Left renal pelvis (tissue), 4 donors: ENCODE measurements at regions not wholly inside any gene's neighbourhood (a gene's known extent, or its start where the extent isn't known, plus 50 kb on each side); places are given as distances from the start of the nearest gene placed in this dataset.

ENCODE experiments used
- DNase-seq, 4 donors: peaks; one replicate each; pipeline ENCODE4 v3.0.0-alpha.2; 2013; ENCODE audit warnings: low read depth in 4 of 4, low spot score in 3 of 4

DNA sequence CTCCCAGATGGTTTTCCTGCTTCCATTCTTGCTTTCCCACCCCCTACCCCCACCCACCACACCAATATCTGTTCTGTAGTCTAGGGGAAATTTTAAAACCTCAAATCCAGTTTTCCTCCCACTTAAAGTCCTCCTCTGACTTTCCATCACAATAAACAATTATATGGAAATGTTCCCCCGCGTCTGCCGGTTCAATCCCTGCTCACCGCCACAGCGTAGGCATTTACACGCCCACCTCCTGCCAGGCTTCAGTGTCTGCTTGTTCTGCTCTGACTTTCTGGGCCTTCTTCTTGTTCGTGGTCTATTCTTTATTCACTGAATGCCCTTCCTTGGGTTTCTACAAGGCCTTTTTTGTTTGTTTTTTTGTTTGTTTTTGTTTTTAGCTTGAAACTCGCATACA lies 633.0 kb upstream of the MKI67 start:
- DNase-seq = no peak

DNA sequence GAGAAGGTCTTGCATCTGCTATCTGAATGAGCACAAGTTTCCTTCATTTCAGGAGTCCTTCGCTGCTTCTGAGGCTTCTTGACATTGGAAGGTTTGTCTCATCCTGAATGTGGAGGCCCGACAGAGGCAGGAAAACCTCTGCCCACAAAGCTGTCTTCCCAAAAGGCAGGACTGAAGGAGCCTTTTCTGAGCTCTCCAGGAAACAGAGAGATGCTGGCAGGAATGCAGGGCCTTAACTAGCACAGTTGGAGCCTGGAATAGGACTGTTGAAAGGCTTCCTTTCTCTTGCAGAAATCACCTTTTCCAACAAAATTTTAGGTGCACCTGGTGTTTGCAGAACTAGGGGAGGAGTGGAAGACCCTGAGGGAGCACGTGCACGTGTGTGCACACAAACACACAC lies 637.4 kb upstream of the MKI67 start:
- no peak for DNase-seq

DNA sequence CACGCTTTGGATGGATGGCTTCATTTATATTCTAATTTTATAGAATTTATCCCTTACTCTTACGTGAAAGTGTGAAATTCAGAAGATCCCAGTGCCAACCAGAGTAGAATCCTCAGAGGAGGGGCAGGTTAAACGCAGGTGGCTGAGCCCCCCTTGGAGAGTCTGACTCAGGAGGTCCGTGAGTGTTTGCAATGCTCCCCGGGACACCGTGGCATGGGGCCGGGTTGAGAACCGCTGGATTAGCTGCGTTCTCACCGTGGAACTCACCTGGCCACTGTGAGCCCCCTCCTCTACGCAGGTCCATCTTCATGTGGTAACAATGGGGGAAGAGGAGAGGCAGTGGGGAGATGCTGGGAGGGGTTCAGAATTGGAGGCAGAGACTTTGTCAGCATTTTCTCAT lies 638.0 kb upstream of the MKI67 start:
- no peak for DNase-seq

DNA sequence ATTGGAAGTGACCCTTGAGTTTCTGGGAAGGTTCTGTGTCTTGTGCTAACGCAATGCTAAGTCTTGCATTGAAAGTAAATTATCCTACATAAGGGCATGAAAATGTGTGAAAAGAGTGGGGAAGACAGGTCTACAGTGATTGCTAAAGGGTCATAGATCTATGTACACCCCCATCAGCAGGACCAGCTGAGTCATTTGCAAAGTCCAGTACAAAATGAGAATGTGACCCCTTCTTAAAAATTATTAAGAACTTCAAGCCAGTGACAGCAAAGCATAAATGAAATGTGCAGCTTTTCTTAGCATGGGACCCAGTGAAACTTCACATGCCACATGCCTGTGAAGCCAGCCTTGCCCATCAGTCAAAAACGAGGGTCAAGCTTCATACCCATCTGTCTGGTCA lies 640.7 kb upstream of the MKI67 start:
- DNase-seq = no peak

DNA sequence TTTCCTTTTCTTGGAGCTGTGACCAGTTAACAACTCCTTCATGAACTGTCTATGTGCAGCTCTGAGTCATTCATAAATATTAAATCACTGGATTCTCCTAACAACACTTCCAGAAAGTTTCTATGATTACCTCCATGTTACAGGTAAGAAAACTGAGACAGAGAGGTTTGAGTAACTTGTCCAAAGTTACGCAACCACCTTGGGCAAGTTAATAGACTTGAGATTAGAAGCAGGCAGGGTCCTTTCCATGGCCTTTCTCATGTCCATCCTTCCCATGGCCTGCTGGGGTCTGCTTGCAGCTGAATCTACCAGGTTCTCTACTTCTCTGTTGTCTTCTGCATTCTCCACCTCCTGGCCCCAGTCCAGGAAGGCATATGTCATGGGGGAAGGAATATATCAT lies 648.8 kb upstream of the MKI67 start:
- no peak for DNase-seq

DNA sequence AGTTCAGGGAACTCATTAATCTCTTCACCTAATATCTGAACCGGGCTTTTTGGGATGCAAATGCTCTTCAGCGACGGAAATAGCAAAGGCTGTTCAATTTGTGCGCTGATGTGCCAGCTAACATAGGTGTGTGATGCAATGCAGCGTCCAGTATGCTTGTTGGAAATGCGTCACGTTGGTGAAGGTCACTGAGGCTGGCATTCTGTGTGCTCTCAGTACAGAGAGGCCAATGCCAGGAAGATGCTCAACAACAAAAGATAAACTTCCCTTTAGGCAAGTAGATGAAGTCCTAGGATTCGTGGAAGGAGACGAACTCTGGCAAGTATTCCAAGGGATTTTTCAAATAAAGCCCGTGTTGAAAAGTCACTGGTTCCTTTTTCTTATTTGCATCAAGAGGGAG lies 649.5 kb upstream of the MKI67 start:
- no peak for DNase-seq

DNA sequence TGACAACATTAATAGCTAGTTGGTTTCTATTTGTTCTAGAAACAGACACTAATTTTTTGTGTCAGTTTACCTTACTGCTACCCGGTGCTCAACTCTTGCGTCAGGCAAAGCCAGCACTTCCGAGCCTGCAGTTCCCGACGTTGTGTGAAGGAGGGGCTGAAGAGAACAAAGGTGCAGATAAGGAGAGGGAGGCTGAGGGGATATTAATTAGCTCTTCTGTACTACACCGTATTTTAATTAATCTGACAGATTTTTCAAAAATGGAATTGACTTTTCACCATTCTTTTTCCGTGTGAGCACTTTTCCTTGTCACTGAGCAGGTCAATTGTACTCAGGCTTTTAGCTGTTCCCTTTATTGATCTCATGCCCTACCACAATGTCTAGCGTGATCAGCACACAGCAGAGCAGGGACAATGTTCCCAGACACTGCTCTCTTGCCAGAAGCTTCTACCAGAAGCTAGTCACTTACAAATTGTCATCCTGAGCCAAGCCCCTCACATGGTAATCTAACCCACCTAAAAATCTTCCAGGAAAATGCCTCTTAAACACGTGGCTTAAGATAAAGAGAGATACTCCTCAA lies 650.5 kb upstream of the MKI67 start:
- DNase-seq = no peak

DNA sequence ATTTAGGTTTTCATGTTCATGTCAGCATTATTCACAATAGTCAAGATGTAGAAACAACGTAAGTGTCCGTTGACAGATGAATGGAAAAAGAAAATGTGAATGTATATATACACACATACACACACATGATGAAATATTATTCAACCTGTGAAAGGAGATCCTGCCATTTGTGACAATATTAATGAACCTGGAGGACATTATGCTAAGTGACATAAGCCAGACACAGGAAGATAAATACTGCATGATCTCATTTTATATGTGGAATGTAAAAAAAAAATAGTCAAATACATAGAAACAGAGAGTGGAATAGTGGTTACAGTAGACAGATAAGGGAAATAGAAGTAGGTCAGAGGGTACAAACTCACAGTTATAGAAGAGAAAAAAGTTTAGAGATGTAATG lies 651.1 kb upstream of the MKI67 start:
- no peak for DNase-seq

DNA sequence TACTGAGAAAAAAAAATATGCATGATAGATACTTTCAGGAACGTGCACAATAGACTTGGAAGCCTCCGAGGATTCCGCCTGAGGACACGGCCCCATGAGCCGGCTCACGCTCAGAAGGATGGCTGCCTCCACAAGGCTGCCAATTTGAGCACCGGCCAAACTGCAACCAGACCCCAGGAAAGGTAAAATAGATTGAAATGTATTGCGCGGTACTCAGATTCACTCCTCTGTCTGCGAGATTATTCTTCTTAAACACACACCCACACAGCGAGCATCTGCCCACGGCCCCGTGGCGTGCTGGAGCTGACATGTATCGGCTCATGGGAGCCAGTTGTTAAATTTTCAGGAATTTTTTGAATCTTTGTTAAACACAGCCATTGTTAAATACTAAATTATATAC lies 653.2 kb upstream of the MKI67 start:
- DNase-seq = no peak

DNA sequence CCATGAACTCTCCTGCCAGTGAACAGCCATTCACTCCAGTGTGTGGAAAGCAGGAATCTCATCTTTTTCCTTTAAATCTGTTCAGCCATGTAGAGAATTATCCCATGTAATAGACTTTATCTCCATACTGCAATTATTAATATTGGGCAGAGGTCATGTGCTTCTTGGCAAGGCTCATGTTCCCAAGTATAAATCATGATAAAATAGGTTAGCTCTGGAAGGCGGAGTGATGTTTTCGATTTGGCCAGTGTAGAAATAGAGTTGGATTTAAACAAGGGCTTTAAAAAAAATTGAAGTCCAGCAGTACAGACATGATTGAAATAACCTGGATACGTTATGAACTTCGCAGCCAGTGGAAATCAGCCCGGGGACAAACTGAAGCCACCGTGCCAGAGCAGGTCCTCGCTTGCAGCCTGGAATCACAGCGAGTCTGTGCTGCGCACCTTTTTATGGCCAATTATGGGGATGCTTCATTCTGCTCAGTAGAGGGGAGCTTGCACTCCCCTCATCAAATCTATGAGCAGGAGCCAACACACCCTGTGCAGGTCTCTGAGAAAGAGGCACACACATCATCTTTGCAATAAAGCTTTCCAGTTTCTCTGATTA lies 654.0 kb upstream of the MKI67 start:
- DNase-seq = no peak

DNA sequence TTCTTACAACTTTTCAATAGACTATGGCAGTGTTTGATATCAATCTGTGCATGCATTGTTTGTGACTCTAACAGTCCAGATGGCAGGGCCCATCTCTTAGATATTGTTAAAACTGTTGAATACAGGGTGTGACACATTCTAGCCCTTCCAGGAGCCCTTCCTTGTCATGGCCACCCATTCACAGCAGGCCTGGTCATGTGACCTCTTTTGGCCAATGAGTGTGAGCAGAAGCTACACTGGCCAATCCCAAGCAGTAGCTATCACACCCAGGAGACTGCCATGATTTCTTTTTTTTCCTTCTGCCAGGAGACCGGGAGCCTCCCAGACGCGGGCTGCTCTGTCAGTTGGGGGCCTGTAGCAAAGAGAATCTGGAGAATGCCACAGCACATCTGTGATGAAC lies 655.4 kb upstream of the MKI67 start:
- no peak for DNase-seq

DNA sequence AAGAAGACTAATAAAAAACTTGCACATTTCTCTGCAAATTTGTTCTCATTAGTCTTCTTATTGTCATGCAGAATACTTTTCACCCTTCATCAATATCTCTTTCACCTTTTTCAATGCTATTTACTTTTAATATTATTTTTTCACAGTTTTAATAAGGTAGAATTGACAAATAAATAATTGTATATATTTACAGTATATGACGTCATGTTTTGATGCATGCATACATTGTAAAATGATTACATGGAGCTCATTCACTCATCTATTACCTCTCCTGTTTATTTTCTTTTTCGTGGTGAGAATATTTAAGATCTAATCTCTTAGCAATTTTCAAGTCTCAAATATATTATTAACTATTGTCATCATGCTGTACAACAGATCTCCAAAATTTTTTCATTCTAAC lies 658.2 kb upstream of the MKI67 start:
- DNase-seq = no peak

DNA sequence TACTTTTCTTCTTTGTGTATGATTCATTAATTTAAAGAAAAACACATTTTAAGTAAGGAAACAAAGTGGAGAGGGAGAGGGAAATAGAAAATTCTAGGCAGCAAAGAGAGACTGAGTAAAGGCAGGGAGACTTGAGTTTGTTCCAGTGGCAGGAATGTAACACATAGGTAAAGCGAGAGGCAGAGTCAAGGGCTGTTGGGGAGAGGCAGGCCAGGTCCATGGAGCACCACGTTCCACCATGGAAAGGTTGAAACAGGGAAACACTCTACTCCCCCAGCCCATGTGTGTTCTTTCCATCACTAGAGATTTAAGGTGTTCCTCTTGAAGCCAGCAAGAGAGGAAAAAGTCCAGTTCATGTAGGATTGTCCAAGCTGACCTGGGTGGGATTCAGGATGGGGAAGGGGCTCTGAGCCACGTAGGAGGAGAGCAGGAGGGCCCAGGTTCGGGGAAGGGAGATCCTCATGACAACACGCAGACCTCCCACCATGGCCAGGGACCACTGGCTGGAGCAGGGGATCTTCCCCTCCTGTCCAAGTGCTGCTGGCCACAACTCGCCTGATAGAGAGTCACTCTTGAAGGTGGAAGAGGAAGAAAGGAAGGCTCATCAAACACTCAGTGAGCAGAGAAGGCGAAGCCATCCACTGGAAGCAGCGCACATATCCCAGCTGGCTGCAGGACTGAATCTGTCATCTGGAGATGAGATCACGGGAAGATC lies 666.4 kb upstream of the MKI67 start:
- no peak for DNase-seq

DNA sequence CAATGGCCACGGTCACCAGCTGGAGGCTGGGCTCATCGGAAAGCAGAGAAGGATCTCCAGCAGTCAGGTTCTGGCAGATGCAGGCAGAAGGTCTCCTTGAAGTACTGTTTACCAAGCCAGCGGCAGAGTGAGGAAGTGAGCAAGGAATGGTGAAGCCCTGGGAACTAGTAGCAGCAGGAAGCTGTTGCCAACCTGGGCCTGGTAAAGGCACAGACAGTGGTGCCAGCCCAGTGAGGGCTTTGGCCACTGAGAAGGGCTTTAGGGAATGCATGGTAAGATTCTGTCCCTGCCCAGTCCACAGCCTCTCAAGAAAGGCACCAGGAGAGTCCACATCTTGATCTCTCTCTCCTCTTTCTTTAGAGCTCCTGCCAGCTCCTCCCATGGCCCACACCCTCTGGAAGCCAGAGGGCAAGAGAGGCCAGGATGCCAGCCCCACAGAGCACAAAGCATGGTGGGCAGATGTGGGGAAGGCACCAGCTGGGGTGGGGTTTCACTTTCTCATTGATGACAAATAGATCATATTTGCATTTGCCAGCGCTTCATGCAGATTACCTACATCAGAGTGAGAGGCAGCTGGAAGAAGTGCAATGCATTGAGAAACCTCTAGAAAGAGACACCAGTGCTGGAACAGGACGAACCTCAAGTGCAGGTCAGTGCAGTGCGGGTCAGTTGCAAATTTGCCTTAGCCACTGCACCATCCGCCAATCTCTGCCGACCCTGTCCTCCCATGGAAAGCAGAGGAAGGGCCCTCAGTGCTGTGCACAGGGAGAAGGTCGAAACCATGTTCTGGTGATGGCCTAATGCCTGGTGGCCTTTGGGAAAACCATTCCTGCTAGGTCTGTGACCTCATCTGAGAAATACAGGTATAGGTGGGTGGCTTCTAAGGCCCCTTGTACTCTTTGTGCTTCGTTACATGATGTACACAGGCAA lies 667.8 kb upstream of the MKI67 start:
- no peak for DNase-seq

DNA sequence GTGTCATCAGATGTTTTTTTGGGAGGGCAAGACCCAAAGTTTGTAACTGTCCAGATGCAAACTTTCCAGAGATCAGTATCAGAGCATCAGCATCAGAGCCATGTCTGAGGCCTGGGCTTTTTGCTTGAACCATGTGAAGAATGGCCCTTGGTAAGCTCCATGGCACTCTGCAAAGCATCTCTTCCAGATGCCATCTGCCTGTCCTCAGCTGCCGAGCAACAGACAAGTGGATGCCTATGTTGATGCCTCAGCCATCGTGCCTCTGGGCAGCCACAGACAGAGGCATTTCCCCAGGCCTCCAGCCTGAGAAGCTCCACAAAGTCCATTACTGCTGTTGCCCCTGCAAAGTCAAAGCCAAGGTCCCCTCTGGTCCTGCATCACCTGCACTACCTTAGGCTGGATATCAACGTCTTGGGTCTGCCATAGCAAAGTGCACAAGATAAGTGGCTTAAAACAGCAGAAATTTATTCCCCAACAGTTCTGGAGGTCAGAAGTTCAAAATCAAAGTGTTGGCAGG lies 670.2 kb upstream of the MKI67 start:
- no peak for DNase-seq

DNA sequence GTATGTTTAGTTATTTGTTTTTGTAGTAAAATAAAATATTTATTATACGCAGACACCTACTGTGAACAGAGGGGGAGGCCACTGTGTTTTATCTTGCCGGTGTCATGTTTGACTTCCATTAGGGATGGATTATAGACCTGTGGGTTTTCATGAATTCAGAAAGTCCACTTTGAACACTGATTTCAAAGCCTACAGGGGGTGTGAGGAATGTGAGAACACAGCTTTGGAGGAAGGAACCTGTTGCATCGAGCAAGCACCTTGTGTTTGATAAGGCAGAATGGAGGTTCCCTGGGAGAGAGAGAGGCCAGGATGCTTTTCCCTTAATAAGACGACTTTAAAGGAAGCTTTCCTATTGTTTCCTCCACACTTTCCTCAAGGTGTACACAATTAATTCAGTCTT lies 665.0 kb upstream of the MGMT start:
- DNase-seq = no peak

DNA sequence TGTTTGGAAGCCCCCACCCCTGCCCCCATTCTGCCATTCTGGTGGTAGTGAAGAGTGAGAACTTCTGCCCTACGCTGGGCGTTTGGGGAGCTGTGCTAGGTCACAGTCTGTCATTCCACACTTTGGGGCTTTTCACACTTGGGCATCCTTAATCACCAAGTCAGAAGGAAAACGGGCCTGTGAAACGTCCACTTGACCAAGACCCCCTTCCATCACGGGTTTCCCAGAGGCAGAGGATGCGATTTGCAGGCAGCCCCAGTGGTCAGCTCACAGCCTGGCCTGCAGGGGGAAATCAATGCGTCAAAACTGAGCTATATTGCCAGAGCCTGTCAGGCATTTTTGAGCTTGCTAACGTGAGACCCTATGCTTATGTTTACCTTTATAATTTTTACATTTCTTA lies 663.3 kb upstream of the MGMT start:
- DNase-seq = no peak

DNA sequence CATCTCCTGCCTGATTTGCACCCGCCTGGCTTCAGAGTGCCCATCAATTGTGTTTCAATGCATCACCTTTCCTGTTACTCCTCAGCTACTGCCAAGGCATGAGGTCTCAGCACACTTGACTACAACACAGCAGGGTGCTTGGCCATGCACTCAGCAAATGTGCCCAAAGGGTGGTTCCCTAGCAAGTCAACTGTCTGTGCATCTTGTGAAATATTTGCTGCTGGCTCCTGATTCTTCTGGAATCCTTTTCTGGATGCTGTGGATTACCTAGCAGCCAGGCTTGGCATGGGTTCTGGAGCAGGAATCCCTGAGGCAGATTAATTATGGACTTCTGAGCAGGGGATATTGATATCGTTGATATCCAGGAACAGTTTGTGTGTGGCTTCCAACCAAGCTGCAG lies 662.6 kb upstream of the MGMT start:
- no peak for DNase-seq

DNA sequence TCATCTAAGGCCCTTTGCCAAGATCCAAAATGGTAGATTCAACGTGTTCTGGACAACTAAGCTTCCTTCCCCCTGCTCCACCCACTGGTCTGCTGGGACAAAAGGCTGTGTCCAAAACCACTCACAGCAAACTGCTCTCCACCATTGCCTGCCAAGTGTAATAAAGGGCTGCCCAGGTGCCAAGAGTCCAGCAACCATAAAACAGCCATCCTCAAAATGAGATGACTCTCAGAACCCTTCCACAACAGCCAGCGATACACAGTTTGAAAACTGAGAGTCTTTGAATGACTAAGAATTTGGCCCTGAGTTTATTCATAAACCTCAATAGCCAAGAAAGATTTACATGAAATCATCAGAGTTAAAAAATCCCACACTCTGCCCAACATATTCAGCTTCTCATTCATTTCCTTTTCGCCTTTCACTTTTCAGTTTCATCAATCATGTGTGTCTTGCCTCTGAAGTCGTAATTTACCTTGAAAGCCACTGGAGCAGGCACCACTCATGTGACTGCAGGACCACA lies 658.1 kb upstream of the MGMT start:
- no peak for DNase-seq

DNA sequence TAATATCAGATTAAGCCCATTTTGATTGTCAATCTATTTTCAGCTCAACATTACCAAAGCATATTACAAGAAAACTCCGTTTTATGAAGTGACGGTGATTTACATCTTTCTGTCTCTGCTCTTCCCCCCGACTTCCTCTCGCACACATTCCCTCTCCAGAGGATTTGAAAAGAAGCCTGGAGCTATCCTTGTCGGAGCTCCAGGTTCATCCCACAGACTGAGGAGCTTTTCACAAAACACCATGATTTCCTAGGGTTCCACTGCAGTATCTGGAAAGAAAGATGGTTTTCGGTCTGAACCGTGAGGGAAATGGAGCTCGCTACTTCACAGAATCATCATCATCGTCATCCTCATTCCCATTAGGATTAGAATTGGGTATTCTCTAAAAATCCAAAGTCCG lies 655.5 kb upstream of the MGMT start:
- DNase-seq = no peak

DNA sequence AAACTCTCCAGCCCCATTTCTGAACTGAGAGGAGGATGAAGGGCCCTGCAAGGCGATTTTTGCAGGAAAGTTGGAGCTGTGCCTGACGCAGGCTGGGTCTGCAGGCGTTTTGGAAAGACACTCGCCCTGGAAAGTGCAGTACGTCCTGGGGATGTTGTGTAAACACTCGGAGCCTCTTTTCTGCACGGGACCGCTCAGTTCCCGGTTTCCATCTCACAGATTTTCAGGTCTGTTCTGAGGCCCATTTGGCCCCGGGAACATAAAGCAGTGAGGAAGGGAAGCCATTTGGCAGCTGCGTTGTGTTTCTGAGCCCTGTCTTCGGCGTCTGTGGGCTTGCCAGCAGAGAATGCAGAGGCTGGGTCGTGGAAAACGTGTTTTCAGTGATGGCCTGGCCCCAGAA lies 655.0 kb upstream of the MGMT start:
- no peak for DNase-seq
